ENCODE measurements at regions not wholly inside any gene's neighbourhood (a gene's known extent, or its start where the extent isn't known, plus 50 kb on each side); places are given as distances from the start of the nearest gene placed in this dataset.
"Not testable (repeated sequence)": the region's sequence is repeated elsewhere in the genome, so short reads cannot be mapped to it uniquely, and the experiment has no call there.

- no peak for TF ChIP-seq CTCF (IDR thresholded peaks at IDR 0.05)
- DNase-seq (ENCODE audit: low spot score): no peak
These were observed 187.9 kb upstream of the LMCD1 start for GRCh38 chr3:8313560-8314267.

DNA sequence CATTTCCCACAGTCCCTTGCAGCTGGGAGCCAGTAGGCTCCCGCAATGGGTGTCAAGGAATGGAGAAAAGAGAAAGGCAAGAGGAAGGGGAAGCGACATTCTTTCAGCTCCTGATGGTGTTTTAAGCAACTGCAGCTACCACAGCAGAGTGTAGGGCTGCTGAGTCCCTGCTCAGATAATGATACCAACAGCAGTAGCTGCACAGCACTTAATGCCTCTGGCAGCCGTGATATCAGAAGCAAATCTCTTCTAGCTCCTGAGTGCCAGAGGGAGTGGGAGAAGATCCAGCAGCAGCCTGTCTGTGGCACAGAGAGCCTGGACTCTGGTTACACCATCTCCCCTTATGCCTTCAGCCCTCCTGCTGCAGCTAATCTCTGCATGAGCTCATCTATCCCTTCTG, 186.1 kb upstream of the LMCD1 start:
- not testable (repeated sequence) for H3K27ac ChIP-seq; DNase-seq (ENCODE audit: low spot score); H3K4me3 ChIP-seq

More at GRCh38 chr3:8313560-8314267, 187.9 kb upstream of the LMCD1 start:
- H3K4me3 ChIP-seq: no peak overlapping the region
- no peak overlapping the region for H3K27ac ChIP-seq

GRCh38 chr3:8317661-8318649, 183.7 kb upstream of the LMCD1 start:
- no peak for TF ChIP-seq CTCF (IDR thresholded peaks at IDR 0.05)
- no peak for DNase-seq (ENCODE audit: low spot score)
- Histone ChIP-seq H3K4me3 (no peak overlapping the region), H3K27ac (no peak overlapping the region)

DNA sequence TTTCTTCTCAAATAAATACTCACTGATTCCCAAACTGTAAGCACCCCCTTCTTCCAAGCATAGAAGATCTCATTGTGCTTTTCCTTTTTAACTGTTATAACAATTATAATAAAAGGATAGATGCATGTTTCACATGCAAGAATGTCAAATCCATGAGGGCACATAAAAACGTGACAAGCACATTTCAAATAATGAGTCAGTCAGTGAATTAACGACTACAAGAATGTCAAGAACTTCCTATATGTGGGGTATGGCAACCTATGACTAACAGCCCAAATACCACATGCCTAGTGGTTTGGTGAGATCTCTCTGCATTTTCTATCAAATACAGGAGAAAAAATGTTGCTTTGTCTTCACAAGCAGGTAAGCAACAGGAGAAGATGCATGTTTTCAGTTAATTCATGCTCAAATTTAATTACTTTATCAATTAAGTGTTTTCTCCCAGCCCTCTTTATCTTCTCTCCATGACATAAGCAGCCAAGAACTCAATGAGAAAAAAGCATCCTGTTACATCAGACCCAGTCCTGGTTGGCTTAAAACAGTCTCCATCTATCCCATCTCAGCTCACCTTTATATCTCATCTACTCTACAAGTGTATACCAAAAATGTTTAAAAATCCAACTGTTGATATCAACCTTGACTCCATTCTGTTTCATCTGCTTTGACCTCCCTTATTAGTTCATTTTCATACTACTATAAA, 181.5 kb upstream of the LMCD1 start:
- H3K4me3 ChIP-seq: no peak overlapping the region
- H3K27ac ChIP-seq: no peak overlapping the region
- no peak for TF ChIP-seq CTCF (IDR thresholded peaks at IDR 0.05)
- no peak for DNase-seq (ENCODE audit: low spot score)

DNA sequence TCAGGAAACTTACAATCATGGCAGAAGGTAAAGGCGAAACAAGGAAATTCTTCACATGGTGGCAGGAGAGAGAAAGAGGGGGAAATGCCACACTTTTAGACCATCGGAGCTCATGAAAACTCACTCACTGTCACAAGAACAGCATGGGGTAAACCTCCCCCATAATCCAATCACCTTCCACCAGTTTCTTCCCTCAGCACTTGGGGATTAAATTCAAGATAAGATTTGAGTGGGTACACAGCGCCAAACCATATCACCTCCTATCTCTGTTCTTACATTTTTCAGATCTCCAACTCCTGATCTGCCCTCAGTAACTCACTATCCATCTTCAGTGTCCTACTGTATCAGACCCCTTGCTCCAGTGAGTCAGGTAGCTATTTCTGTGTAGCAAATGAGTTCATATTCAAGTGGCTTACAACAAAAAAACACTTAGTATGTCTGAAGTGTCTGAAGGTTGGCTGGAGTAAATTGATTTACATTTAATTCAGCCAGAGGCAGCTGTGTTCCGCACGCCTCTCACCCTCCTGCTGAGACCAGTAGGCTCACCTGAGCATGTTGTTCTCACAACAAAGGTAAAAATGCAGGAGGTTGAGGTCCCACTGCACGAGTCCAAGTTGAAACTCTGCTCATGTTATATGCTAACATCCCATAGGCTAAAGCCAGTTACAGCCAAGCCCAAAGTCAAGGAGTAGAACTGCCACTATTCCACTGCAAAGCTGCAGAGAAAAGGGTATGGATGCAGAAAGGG, 180.7 kb upstream of the LMCD1 start:
- H3K4me3 ChIP-seq: no peak overlapping the region
- TF ChIP-seq CTCF (IDR thresholded peaks at IDR 0.05): no peak
- no peak overlapping the region for H3K27ac ChIP-seq
- no peak for DNase-seq (ENCODE audit: low spot score)

DNA sequence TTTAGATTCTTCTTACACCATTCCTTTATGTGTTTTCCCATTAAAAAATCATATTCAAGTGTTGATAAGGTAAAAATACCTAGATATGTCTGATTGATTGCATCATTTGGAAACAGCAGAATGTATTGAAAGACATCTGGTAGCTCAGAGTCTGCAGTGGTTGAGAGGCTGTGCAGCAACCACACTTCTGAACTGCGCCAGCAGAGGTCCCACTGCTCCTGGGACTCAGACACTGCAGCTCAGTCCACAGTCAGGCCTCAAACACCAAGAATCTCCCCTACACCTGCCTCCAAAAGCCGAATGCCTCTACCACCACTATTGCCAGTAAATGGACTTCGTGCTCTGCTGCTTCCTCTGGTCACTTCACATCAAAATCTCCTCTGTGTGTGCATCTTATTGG, 176.9 kb upstream of the LMCD1 start:
- no peak for DNase-seq (ENCODE audit: low spot score)
- TF ChIP-seq CTCF (IDR thresholded peaks at IDR 0.05): peak; percentile 26
- H3K27ac ChIP-seq: no peak overlapping the region
- no peak overlapping the region for H3K4me3 ChIP-seq
